Gastroesophageal sphincter (tissue), 4 donors: ENCODE measurements at regions not wholly inside any gene's neighbourhood (a gene's known extent, or its start where the extent isn't known, plus 50 kb on each side); places are given as distances from the start of the nearest gene placed in this dataset.
"Not testable (repeated sequence)": the region's sequence is repeated elsewhere in the genome, so short reads cannot be mapped to it uniquely, and the experiment has no call there.

Experiments
- ATAC-seq: fragments of 150-250 bp; one replicate; pipeline ENCODE4 v1.9.1; 2016; ENCODE audit warnings: mild to moderate bottlenecking, moderate library complexity
- H3K27ac ChIP-seq, 4 donors: fragments of 200-600 bp; sonication (generic) in 3 of 4; 1 replicate in 3 of 4; 2 replicates in 1 of 4; pipeline ENCODE4 v1.5.1; 2016 to 2019
- H3K27me3 ChIP-seq: fragments of 200-600 bp; sonication (generic); one replicate; pipeline ENCODE4 v1.5.1; 2019
- H3K36me3 ChIP-seq, 2 donors: fragments of 200-600 bp; sonication (generic); one replicate each; pipeline ENCODE4 v1.5.1; 2019; ENCODE audit warnings: control low read depth in 1 of 2
- H3K4me1 ChIP-seq, 3 donors: fragments of 200-600 bp; sonication (generic); 1 replicate in 2 of 3; 2 replicates in 1 of 3; pipeline ENCODE4 v1.5.1; 2016 to 2019; ENCODE audit warnings: control low read depth in 2 of 3
- H3K4me3 ChIP-seq, 2 donors: fragments of 200-600 bp; sonication (generic); one replicate each; pipeline ENCODE4 v1.5.1; 2019; ENCODE audit warnings: mild to moderate bottlenecking in 1 of 2, moderate library complexity in 1 of 2
- H3K9me3 ChIP-seq, 3 donors: fragments of 200-600 bp; sonication (generic); one replicate each; pipeline ENCODE4 v1.5.1; 2017 to 2019; ENCODE audit warnings: control low read depth in 2 of 3
- CTCF ChIP-seq, 4 experiments: fragments of 200-600 bp in 2 of 4; fragments of 450-650 bp in 2 of 4; sonication (generic) in 1 of 4; IDR thresholded peaks; one replicate each; pipeline ENCODE4 v1.5.1; 2017 to 2019; ENCODE audit warnings: antibody characterized with exemption in 4 of 4, mild to moderate bottlenecking in 2 of 4, moderate library complexity in 2 of 4
- EP300 ChIP-seq: sonication (generic); formaldehyde crosslinking; IDR thresholded peaks from one replicate; pipeline ENCODE4 v1.6.1; 2017; ENCODE audit warnings: antibody characterized with exemption, mild to moderate bottlenecking
- POLR2A ChIP-seq, 2 donors: fragments of 450-650 bp; IDR thresholded peaks; one replicate each; pipeline ENCODE4 v1.6.1; 2017; ENCODE audit warnings: antibody characterized with exemption in 2 of 2, mild to moderate bottlenecking in 2 of 2, moderate library complexity in 1 of 2
- POLR2AphosphoS5 ChIP-seq: sonication (generic); formaldehyde crosslinking; IDR thresholded peaks from one replicate; pipeline ENCODE4 v1.6.1; 2017; ENCODE audit warnings: antibody characterized with exemption
- whole genome bisulfite sequencing, 2 donors: methylation state at CpG; one replicate each; pipeline ENCODE4 v1.1.5; 2018; ENCODE audit warnings: low coverage in 1 of 2; 5-methylcytosine and 5-hydroxymethylcytosine counted together

DNA sequence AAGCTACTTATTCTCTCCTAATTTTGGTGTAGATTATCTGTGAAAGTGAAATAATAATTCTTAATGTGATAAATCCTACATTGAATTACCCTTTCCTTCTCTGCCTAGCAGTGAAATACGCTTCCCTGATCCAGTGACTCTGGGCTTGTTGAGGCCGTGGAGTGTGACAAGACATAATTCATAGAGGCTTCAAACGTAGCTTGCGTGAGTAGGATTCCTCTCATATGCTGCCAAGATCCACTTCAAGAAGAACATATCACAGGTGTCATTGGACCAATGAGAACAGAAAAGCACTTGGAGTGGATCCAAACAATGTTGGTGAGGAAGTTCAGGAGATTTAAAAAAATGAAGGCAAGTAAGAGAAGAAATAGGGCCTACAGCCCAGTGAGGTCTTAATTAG, 221.3 kb upstream of the TMEFF2 start:
- Histone ChIP-seq H3K27ac (no peak overlapping the region), H3K27me3 (no peaks in the 10 kb centered on the region), H3K9me3 (no peaks in the 10 kb centered on the region), H3K4me1 (no peaks in the 10 kb centered on the region), H3K36me3 (no peaks in the 10 kb centered on the region), H3K4me3 (no peak overlapping the region)
- ATAC-seq: no peak
- TF ChIP-seq CTCF (IDR thresholded peaks at IDR 0.05) (no peak), POLR2A (IDR thresholded peaks at IDR 0.05) (no peak), EP300 (no peak), POLR2AphosphoS5 (no peak)
- WGBS, 2 donors: 23 to 25% methylated on average over 4 of the region's 4 CpGs

DNA sequence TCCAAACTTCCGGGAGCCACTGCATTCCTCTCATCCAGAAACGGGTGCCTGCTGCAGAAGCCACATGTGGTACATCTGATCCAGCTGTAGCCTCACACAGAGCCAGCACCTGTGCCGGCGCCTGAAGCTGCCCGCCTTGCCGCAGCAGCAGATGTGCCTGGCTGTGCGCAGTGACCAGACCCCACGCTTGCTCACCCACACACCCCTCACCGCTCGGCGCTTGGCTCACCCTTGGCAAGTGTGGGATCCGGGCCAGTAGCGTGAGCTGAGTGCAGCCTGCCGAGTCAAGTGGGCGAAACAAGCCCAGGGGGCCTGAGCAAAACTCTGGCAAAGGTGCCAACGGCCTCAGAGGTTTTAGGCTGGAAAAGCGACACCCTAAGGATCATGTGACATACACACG, 220.1 kb upstream of the TMEFF2 start:
- TF ChIP-seq CTCF (IDR thresholded peaks at IDR 0.05): no peak
- H3K4me1 ChIP-seq: no peaks in the 10 kb centered on the region
- H3K4me3 ChIP-seq: no peak overlapping the region
- no peaks in the 10 kb centered on the region for H3K27me3 ChIP-seq
- no peaks in the 10 kb centered on the region for H3K9me3 ChIP-seq
- peak; percentile 31 for ATAC-seq
- no peak overlapping the region for H3K27ac ChIP-seq
- H3K36me3 ChIP-seq: no peaks in the 10 kb centered on the region
- WGBS, 2 donors: 83 to 94% methylated on average over 4 to 7 of the region's 18 CpGs

GRCh38 chr2:192413812-192414681, 219.3 kb upstream of the TMEFF2 start:
- ATAC-seq: no peak
- H3K4me1 ChIP-seq: no peaks in the 10 kb centered on the region
- WGBS, 2 donors: 100% methylated on average over 1 of the region's 13 CpGs; no CpG with 5 or more reads in 1 of the 2 donors
- no peak overlapping the region for H3K4me3 ChIP-seq
- no peaks in the 10 kb centered on the region for H3K9me3 ChIP-seq
- H3K27ac ChIP-seq: no peak overlapping the region
- H3K27me3 ChIP-seq: no peaks in the 10 kb centered on the region
- TF ChIP-seq EP300 (no peak), POLR2AphosphoS5 (no peak), CTCF (IDR thresholded peaks at IDR 0.05) (no peak), POLR2A (IDR thresholded peaks at IDR 0.05) (no peak)
- no peaks in the 10 kb centered on the region for H3K36me3 ChIP-seq

DNA sequence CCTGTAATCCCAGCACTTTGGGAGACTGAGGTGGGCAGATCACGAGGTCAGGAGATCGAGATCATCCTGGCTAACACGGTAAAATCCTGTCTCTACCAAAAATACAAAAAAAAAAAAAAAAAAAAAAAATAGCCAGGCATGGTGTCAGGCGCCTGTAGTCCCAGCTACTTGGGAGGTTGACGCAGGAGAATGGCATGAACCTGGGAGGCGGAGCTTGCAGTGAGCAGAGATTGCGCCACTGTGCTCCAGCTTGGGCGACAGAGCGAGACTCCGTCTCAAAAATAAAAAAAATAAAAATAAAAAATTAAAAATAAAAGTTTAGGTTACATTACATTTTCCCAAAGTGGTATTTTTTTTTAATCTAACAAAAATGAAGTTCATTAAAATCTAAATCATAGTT, 218.1 kb upstream of the TMEFF2 start:
- not testable (repeated sequence) for H3K9me3 ChIP-seq, H3K27ac ChIP-seq, H3K4me3 ChIP-seq, H3K27me3 ChIP-seq, ATAC-seq, H3K4me1 ChIP-seq, H3K36me3 ChIP-seq
- 81 to 100% methylated on average over 1 to 10 of the region's 10 CpGs for WGBS, 2 donors

DNA sequence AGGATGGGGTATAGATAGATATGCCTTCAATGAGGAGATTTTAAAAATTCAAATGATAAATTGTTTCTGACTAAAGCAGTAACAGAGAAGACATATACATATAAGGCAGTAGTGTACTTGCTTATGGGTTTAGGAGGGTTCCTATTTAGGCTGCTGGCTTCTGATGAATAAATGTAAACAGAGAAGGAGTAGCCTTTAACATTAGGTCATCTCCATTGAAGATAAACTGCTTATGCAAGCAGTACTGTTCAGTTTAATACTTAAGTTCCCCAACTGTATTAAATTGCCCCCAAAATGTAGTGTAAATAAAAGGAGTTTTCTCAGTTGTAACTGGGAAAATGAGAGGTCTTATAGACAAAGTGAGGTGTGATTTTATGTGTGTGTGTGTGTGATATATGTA, 217.7 kb upstream of the TMEFF2 start:
- H3K36me3 ChIP-seq: no peaks in the 10 kb centered on the region
- H3K27me3 ChIP-seq: no peaks in the 10 kb centered on the region
- no peak for ATAC-seq
- no peaks in the 10 kb centered on the region for H3K4me1 ChIP-seq
- H3K4me3 ChIP-seq: no peak overlapping the region
- no peaks in the 10 kb centered on the region for H3K9me3 ChIP-seq
- no peak for TF ChIP-seq POLR2A (IDR thresholded peaks at IDR 0.05)
- H3K27ac ChIP-seq: no peak overlapping the region

DNA sequence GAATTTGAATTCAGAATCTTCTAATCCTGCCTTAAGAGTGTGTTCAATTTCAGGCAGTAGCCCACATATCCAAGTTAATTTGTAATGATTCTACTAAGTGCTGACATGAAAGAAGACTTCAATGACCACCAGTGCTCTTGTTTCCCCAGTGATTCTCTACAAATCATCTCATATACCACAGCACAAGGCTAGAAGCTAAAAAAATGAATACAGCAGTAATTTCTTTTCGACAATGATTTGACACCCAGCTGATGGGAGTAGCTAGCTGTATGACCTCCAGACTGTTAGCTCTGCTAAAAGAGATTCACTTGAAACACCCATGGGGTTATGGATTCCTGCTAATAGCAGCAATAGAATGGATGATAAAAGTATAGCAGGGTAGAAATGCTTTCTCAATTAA, 217.0 kb upstream of the TMEFF2 start:
- Histone ChIP-seq H3K4me3 (no peak overlapping the region), H3K27ac (no peak overlapping the region), H3K9me3 (no peaks in the 10 kb centered on the region), H3K4me1 (no peaks in the 10 kb centered on the region), H3K27me3 (no peaks in the 10 kb centered on the region), H3K36me3 (no peaks in the 10 kb centered on the region)
- WGBS, 2 donors: 75 to 82% methylated on average over 1 of the region's 1 CpG
- ATAC-seq: no peak
- TF ChIP-seq POLR2AphosphoS5 (no peak), POLR2A (IDR thresholded peaks at IDR 0.05) (no peak), CTCF (IDR thresholded peaks at IDR 0.05) (no peak), EP300 (no peak)
